ENCODE measurements at regions not wholly inside any gene's neighbourhood (a gene's known extent, or its start where the extent isn't known, plus 50 kb on each side); places are given as distances from the start of the nearest gene placed in this dataset.

DNA sequence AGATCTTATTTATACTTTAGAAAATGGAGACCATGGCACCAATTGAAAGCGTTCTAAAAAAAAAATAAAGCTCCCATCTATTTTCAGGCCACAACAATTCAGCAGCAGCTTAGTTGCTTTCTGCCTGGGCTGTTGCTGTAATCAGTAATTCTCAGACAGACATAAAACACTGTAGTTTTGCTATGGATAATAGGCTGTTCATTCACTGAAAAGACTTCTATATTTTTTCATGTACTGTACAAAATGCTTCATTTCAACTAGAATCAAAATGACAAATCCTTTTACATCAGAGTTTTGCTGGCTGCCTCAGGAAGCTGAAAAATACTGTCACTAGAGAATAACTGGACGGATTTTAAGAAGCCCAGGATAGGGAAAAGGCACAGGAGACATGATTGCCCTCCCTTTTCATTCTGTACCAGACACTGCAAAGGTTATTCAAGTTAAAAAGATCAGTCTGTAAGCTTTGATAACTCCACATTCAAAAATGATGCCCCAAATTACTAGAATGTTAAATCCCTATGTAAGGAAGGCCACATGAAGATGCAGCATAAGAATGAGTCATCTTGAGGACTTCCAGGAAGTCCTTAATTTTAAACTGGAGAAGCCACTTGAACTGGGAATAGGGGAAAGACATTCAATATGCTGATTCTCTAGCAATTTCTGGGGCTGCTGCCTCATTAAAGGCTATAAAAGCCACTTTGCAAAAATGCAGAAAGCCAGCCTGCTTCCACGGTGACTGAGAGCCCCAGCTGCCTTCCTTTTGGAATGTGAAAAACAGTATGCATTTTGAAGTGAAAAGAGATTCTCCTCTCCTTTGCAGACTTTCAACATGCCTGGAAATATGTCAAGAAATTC lies 403.2 kb upstream of the RASGEF1B start:
- ATAC-seq: no peak

GRCh38 chr4:81870275-81870674 lies 398.6 kb upstream of the RASGEF1B start:
- no peak for ATAC-seq

- no peak for ATAC-seq
Measured at GRCh38 chr4:81860111-81860510, 388.4 kb upstream of the RASGEF1B start.

DNA sequence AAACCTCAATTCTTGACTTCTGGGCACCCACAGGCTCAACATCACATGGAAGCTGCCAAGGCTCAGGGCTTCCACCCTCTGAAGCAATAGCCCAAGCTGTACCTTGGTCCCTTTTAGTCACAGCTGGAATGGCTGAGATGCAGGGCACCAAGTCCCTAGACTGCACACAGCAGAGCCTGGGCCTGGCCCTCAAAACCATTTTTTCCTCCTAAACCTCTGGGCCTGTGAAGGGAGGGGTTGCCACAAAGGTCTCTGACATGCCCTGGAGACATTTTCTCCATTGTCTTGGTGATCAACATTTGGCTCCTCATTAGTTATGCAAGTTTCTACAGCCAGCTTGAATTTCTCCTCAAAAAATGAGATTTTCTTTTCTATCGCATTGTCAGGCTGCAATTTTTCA lies 382.7 kb upstream of the RASGEF1B start:
- ATAC-seq: no peak

GRCh38 chr4:81852031-81852715 lies 380.5 kb upstream of the RASGEF1B start:
- no peak for ATAC-seq

DNA sequence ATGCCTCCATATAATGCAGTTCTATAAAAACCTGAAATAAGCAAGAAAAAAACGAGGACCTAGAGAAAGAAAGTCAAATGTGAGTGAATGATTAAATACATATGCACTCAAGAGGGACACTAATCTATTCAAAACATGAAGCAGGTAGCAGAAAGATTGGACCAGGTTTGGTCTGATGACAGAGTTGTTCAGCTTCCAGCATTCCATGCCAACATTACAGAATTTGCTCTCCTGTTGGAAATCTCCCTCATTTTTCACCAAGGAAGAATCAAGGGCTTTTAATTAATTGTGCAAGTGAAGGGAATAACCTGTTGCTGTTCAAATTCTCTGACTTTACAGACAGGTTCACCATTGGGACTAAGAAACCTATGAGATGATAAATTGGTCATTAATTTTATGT lies 379.0 kb upstream of the RASGEF1B start:
- no peak for ATAC-seq

GRCh38 chr4:81845761-81846160 lies 374.1 kb upstream of the RASGEF1B start:
- no peak for ATAC-seq

- no peak for ATAC-seq
Measured at GRCh38 chr4:81845273-81845672, 373.6 kb upstream of the RASGEF1B start.

GRCh38 chr4:81844717-81845116 lies 373.0 kb upstream of the RASGEF1B start:
- peak; percentile 80 to 91 for ATAC-seq

DNA sequence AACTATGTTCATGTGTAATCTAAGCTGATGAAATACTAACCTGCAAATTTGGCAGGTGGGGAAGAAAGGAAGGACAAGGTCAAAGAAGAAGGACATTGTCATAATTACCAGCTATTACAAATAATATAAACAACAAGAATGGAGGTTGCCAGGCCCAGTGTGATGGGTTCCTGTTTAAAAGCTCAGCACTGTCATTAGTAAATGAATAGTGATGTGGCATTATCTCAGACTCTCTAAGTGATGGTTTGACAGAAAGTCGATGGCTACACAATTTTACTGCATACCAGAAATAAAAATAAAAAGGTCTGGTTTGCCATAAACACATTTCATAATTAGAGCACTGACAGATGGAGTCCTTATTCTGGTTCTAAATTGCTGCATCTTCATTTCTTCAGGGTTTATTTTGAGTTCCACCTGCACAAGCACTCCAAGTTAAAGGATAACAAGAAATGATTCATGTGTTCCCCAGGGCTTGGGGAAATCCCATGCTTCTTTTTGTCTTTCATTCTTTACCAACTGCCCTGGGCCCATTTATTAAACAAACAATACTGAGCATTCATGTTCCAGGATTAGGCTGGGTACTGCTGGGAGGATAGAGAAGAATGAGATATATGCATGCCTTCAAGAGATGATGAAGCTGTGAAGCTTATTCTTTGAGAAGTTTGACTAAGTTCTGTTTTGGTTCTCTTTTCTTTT lies 367.8 kb upstream of the RASGEF1B start:
- peak; percentile 32 to 48 for ATAC-seq

- ATAC-seq: no peak
Measured at GRCh38 chr4:81838586-81838985, 366.9 kb upstream of the RASGEF1B start.

- no peak for ATAC-seq
Measured at GRCh38 chr4:81836716-81837115, 365.0 kb upstream of the RASGEF1B start.

DNA sequence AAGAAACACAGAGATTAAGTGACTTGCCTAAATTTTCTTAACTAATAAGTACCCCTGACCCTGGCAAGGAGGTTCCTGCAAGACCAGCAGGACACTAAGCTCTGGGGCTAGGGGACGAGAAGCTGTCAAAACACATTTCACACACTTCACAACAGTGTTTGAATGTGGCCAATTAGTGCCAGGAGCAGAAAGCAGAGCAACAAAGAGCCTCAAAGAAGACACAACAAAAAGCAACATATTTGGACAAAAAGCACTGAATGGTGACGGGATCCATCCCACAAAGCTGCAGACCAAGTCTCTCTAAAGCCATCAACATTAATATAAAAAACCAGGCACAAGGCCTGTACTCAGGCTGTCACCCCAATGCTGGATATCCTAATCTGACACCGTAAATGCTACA lies 361.9 kb upstream of the RASGEF1B start:
- ATAC-seq: no peak

GRCh38 chr4:81828991-81829390 lies 357.3 kb upstream of the RASGEF1B start:
- no peak for ATAC-seq

GRCh38 chr4:81827577-81828202 lies 356.0 kb upstream of the RASGEF1B start:
- peak; percentile 88 to 93 for ATAC-seq

- ATAC-seq: no peak
Measured at GRCh38 chr4:81826817-81827424, 355.2 kb upstream of the RASGEF1B start.

- ATAC-seq: no peak
Measured at GRCh38 chr4:81826335-81826734, 354.6 kb upstream of the RASGEF1B start.

GRCh38 chr4:81818385-81818920 lies 346.7 kb upstream of the RASGEF1B start:
- ATAC-seq: no peak

GRCh38 chr4:81816031-81816761 lies 344.5 kb upstream of the RASGEF1B start:
- ATAC-seq: no peak

DNA sequence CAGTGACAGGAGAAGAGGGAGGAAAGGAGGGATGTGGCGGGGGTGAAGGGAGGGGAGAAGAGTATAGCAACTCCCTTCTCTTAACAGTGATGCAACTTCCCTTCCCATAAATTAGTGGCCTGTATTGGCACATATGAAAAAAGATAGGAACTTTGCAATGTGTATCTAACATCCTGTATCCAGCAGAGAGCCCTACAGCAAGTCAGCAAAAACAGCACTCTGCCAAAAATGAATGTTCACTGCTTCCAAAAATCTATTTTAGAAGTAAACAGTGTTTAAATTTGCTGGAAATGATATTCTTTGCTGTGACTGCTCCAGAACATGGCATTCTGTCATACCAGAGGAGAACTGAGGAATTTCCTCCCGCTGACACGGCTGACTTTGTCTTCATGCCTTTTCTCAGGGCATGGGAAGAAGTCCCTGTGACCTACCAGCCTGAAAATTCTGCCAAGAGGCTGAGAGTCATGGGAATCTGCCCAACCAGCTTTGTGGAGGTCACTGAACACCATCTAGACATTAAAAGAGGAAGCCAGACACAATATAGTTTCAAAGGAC lies 343.4 kb upstream of the RASGEF1B start:
- no peak for ATAC-seq

- no peak for ATAC-seq
Measured at GRCh38 chr4:81811562-81812293, 340.0 kb upstream of the RASGEF1B start.
